Ishikawa (cell line): ENCODE measurements at regions not wholly inside any gene's neighbourhood (a gene's known extent, or its start where the extent isn't known, plus 50 kb on each side); places are given as distances from the start of the nearest gene placed in this dataset.

Source experiments
- CEBPB ChIP-seq: IDR thresholded peaks from 2 replicates; pipeline ENCODE4 v1.6.1; 2012
- CREB1 ChIP-seq: IDR thresholded peaks from 2 replicates; pipeline ENCODE4 v1.6.1; 2012; ENCODE audit warnings: low read depth
- EGR1 ChIP-seq: IDR thresholded peaks from 2 replicates; pipeline ENCODE4 v1.6.1; 2012
- EP300 ChIP-seq: IDR thresholded peaks from 2 replicates; pipeline ENCODE4 v1.6.1; 2012; ENCODE audit warnings: borderline replicate concordance
- RAD21 ChIP-seq: IDR thresholded peaks from 2 replicates; pipeline ENCODE4 v1.6.1; 2012; ENCODE audit warnings: low read depth
- TAF1 ChIP-seq: IDR thresholded peaks from 2 replicates; pipeline ENCODE4 v1.6.1; 2012; ENCODE audit warnings: low read depth, mild to moderate bottlenecking
- YY1 ChIP-seq: IDR thresholded peaks from 2 replicates; pipeline ENCODE4 v1.6.1; 2012; ENCODE audit warnings: low read depth
- TF ChIP-seq, protein P1 (sequence below): IDR thresholded peaks from 2 replicates; pipeline ENCODE4 v1.6.1; 2012; ENCODE audit warnings: low read depth, mild to moderate bottlenecking

DNA sequence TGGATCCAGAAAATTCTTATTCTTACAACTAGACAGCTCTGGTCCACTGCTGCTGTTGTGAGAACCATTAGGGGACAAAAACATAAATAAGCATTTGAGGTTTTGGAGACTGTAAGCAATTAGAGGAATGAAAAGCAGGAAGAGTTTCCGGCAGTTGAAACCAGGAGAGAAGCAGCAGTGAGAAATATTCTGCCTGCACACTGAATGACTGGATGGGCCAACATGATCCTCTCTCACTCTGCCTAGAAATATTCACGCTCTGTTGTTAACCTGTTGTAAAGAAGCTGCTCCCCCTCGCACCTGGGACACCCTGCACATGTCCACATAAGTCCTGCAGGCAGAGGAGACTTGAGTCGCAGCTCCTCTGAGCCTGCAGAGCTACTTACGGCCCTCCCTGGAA lies 60.4 kb upstream of the RNF152 start:
- TF ChIP-seq TAF1 = no peak
- TF ChIP-seq YY1 = no peak
- no peak for TF ChIP-seq EP300
- TF ChIP-seq CEBPB = no peak
- no peak for TF ChIP-seq RAD21
- TF ChIP-seq EGR1 = no peak
- TF ChIP-seq CREB1 = no peak
- TF ChIP-seq, protein P1, sequence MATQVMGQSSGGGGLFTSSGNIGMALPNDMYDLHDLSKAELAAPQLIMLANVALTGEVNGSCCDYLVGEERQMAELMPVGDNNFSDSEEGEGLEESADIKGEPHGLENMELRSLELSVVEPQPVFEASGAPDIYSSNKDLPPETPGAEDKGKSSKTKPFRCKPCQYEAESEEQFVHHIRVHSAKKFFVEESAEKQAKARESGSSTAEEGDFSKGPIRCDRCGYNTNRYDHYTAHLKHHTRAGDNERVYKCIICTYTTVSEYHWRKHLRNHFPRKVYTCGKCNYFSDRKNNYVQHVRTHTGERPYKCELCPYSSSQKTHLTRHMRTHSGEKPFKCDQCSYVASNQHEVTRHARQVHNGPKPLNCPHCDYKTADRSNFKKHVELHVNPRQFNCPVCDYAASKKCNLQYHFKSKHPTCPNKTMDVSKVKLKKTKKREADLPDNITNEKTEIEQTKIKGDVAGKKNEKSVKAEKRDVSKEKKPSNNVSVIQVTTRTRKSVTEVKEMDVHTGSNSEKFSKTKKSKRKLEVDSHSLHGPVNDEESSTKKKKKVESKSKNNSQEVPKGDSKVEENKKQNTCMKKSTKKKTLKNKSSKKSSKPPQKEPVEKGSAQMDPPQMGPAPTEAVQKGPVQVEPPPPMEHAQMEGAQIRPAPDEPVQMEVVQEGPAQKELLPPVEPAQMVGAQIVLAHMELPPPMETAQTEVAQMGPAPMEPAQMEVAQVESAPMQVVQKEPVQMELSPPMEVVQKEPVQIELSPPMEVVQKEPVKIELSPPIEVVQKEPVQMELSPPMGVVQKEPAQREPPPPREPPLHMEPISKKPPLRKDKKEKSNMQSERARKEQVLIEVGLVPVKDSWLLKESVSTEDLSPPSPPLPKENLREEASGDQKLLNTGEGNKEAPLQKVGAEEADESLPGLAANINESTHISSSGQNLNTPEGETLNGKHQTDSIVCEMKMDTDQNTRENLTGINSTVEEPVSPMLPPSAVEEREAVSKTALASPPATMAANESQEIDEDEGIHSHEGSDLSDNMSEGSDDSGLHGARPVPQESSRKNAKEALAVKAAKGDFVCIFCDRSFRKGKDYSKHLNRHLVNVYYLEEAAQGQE = no peak
